ENCODE measurements at regions not wholly inside any gene's neighbourhood (a gene's known extent, or its start where the extent isn't known, plus 50 kb on each side); places are given as distances from the start of the nearest gene placed in this dataset.

DNA sequence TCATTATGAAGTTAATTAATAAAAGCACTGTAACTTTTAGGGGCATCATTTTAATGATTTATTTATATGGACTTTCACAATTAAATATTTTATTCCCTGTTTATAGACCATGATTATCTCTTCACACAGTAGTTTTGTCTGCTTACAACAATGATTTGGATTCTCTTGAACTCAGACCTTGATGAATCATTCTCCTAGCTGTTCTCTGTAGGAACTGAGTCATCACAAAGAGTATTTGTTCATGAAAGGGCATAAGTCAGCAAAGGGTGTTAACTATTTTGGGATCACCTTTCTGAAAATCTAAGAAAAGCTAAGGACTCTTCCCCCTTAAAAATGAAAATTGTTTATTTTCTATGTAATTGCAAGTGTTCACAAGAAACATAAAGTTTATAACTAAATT is 461.1 kb upstream of the UBE2E3 start:
- no peak overlapping the region for H3K4me3 ChIP-seq (ENCODE audit: low read depth, low read length)
- TF ChIP-seq CTCF (IDR thresholded peaks at IDR 0.05; ENCODE audit: low read depth, low read length, missing control alignments): no peak
- no peak overlapping the region for H3K27ac ChIP-seq
- DNase-seq: no peak
- in situ Hi-C loops (cut with HindIII; ENCODE audit: low pct_ligation_motif_present, low sequenced_read_pairs): no loop called here
- H3K27me3 ChIP-seq (replicated peaks): no peaks in the 10 kb centered on the region
- H3K36me3 ChIP-seq (replicated peaks): no peaks in the 10 kb centered on the region

DNA sequence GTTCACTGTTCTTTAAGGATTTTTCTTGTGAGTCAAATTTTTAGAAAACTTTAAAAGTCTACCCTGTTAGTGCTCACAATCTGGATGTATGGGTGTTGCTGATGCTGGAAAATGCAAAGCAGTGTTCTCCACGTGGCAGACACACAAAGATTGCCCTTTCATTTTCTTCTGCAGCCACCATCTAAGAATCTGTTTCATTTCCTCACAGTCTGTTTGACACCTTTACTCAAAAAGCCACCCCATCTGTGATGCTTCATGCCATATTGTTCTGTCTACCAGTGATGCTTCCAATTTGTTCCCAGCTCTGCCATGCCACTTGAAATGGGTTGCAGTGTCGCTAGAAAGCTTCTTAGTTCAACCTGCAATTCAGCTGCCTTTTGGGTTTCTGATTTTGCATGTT is 464.2 kb upstream of the UBE2E3 start:
- DNase-seq: no peak
- in situ Hi-C loops (cut with HindIII; ENCODE audit: low pct_ligation_motif_present, low sequenced_read_pairs): no loop called here
- H3K27ac ChIP-seq: no peak overlapping the region
- no peaks in the 10 kb centered on the region for H3K36me3 ChIP-seq (replicated peaks)
- no peak for TF ChIP-seq CTCF (IDR thresholded peaks at IDR 0.05; ENCODE audit: low read depth, low read length, missing control alignments)
- no peak overlapping the region for H3K4me3 ChIP-seq (ENCODE audit: low read depth, low read length)
- H3K27me3 ChIP-seq (replicated peaks): no peaks in the 10 kb centered on the region

- no peaks in the 10 kb centered on the region for H3K27me3 ChIP-seq (replicated peaks)
- TF ChIP-seq CTCF (IDR thresholded peaks at IDR 0.05; ENCODE audit: low read depth, low read length, missing control alignments): no peak
- H3K36me3 ChIP-seq (replicated peaks): no peaks in the 10 kb centered on the region
- in situ Hi-C loops (cut with HindIII; ENCODE audit: low pct_ligation_motif_present, low sequenced_read_pairs): no loop called here
- H3K27ac ChIP-seq: no peak overlapping the region
- H3K4me3 ChIP-seq (ENCODE audit: low read depth, low read length): no peak overlapping the region
- no peak for DNase-seq
Measured at GRCh38 chr2:180513389-180513788, 467.0 kb upstream of the UBE2E3 start.

DNA sequence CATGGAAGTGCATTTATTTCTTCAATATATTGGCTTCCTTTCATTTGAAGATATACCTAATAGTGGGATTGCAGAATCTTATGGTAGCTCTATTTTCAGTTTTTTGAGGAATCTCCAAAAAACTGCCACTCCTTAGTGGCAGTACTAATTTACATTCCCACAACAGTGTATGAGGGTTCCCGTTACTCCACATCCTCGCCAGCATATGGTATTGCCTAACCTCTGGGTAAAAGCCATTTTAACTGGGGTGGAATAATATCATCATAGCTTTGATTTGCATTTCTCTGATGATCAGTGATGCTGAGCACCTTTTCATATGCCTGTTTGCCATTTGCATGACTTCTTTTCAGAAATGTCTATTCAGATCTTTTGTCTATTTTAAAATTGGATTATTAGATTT is 471.9 kb upstream of the UBE2E3 start:
- DNase-seq: no peak

DNA sequence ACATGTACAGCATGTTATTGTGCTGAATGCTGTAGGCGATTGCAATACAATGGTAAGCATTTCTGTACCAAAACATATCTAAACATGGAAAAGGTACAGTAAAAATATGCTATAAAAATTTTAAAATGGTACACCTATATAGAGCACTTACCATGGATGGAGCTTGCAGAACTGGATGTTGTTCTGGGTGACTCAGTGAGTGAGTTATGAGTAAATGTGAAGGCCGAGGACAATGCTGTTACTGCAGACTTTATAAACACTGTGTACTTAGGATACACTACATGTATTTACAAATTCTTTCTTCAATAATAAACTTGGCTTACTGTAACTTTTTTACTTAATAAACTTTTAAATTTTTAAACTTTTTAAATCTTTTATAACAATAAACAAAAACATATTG is 473.4 kb upstream of the UBE2E3 start:
- no peak overlapping the region for H3K4me3 ChIP-seq (ENCODE audit: low read depth, low read length)
- no peak for TF ChIP-seq CTCF (IDR thresholded peaks at IDR 0.05; ENCODE audit: low read depth, low read length, missing control alignments)
- no peaks in the 10 kb centered on the region for H3K27me3 ChIP-seq (replicated peaks)
- peak; percentile 17 for DNase-seq
- no peaks in the 10 kb centered on the region for H3K36me3 ChIP-seq (replicated peaks)
- in situ Hi-C loops (cut with HindIII; ENCODE audit: low pct_ligation_motif_present, low sequenced_read_pairs): no loop called here
- no peak overlapping the region for H3K27ac ChIP-seq

More for the DNA sequence above, 471.9 kb upstream of the UBE2E3 start:
- in situ Hi-C loops (cut with HindIII; ENCODE audit: low pct_ligation_motif_present, low sequenced_read_pairs): no loop called here
- Histone ChIP-seq H3K36me3 (replicated peaks) (no peaks in the 10 kb centered on the region), H3K27ac (no peak overlapping the region), H3K27me3 (replicated peaks) (no peaks in the 10 kb centered on the region), H3K4me3 (ENCODE audit: low read depth, low read length) (no peak overlapping the region)
- no peak for TF ChIP-seq CTCF (IDR thresholded peaks at IDR 0.05; ENCODE audit: low read depth, low read length, missing control alignments)

GRCh38 chr2:180505203-180505602 is 475.2 kb upstream of the UBE2E3 start:
- in situ Hi-C loops (cut with HindIII; ENCODE audit: low pct_ligation_motif_present, low sequenced_read_pairs): no loop called here
- Histone ChIP-seq H3K27ac (no peak overlapping the region), H3K4me3 (ENCODE audit: low read depth, low read length) (no peak overlapping the region), H3K36me3 (replicated peaks) (no peaks in the 10 kb centered on the region), H3K27me3 (replicated peaks) (no peaks in the 10 kb centered on the region)
- DNase-seq: no peak
- TF ChIP-seq CTCF (IDR thresholded peaks at IDR 0.05; ENCODE audit: low read depth, low read length, missing control alignments): no peak

Measured in brain microvascular endothelial cell (primary cell).